H9 (cell line): ENCODE measurements at regions not wholly inside any gene's neighbourhood (a gene's known extent, or its start where the extent isn't known, plus 50 kb on each side); places are given as distances from the start of the nearest gene placed in this dataset.

Source experiments
- DNase-seq: peaks from one replicate; pipeline ENCODE4 v3.0.0-alpha.2; 2017
- H2AFZ ChIP-seq: one replicate; pipeline ENCODE4 v1.6.1; 2013; ENCODE audit warnings: mild to moderate bottlenecking, low read length, control low read depth, moderate library complexity
- H2AK5ac ChIP-seq: 2 replicates; pipeline ENCODE4 v1.6.1; 2013; ENCODE audit warnings: low read length, control low read depth, mixed read lengths; ENCODE audit not compliant: insufficient read length
- H2BK120ac ChIP-seq: one replicate; pipeline ENCODE4 v1.6.1; 2013; ENCODE audit warnings: low read depth, mild to moderate bottlenecking, low read length, control low read depth, inconsistent platforms; ENCODE audit not compliant: poor library complexity, severe bottlenecking
- H2BK12ac ChIP-seq: 2 replicates; pipeline ENCODE4 v1.6.1; 2013; ENCODE audit warnings: low read length, control low read depth, mixed read lengths, low read depth; ENCODE audit not compliant: insufficient read length
- H2BK15ac ChIP-seq: 2 replicates; pipeline ENCODE4 v1.6.1; 2013; ENCODE audit warnings: low read depth, low read length, control low read depth
- H2BK20ac ChIP-seq: one replicate; pipeline ENCODE4 v1.6.1; 2013; ENCODE audit warnings: low read depth, mild to moderate bottlenecking, low read length, control low read depth, inconsistent platforms; ENCODE audit not compliant: poor library complexity, severe bottlenecking
- H2BK5ac ChIP-seq: 2 replicates; pipeline ENCODE4 v1.6.1; 2013; ENCODE audit warnings: low read length, control low read depth, mixed read lengths; ENCODE audit not compliant: insufficient read length
- H3K14ac ChIP-seq: 2 replicates; pipeline ENCODE4 v1.6.1; 2013; ENCODE audit warnings: low read length, control low read depth; ENCODE audit not compliant: insufficient read depth
- H3K18ac ChIP-seq: 2 replicates; pipeline ENCODE4 v1.6.1; 2013; ENCODE audit warnings: low read depth, mild to moderate bottlenecking, mixed read lengths, low read length, control low read depth; ENCODE audit not compliant: insufficient read length
- H3K23ac ChIP-seq: 2 replicates; pipeline ENCODE4 v1.6.1; 2013; ENCODE audit warnings: low read length, control low read depth, mixed read lengths, low read depth; ENCODE audit not compliant: insufficient read length
- H3K23me2 ChIP-seq: 2 replicates; pipeline ENCODE4 v1.6.1; 2013; ENCODE audit warnings: low read depth, mild to moderate bottlenecking, mixed read lengths, low read length, control low read depth; ENCODE audit not compliant: insufficient read length, poor library complexity, severe bottlenecking
- H3K27ac ChIP-seq: 2 replicates; pipeline ENCODE4 v1.5.1; 2013; ENCODE audit warnings: low read length, control low read depth, mixed read lengths, low read depth; ENCODE audit not compliant: insufficient read length
- H3K27me3 ChIP-seq: 2 replicates; pipeline ENCODE4 v1.6.1; 2013; ENCODE audit warnings: low read length, control low read depth, inconsistent platforms; ENCODE audit not compliant: insufficient read depth
- H3K4ac ChIP-seq: 2 replicates; pipeline ENCODE4 v1.6.1; 2013; ENCODE audit warnings: low read depth, mild to moderate bottlenecking, control low read depth, inconsistent platforms, low read length, moderate library complexity
- H3K4me1 ChIP-seq: 2 replicates; pipeline ENCODE4 v1.6.1; 2013; ENCODE audit warnings: low read length, control low read depth, inconsistent platforms; ENCODE audit not compliant: insufficient read depth
- H3K4me2 ChIP-seq: 2 replicates; pipeline ENCODE4 v1.6.1; 2013; ENCODE audit warnings: low read length, control low read depth, mixed read lengths; ENCODE audit not compliant: insufficient read length, insufficient read depth
- H3K56ac ChIP-seq: 2 replicates; pipeline ENCODE4 v1.6.1; 2013; ENCODE audit warnings: low read depth, mild to moderate bottlenecking, mixed read lengths, low read length, control low read depth; ENCODE audit not compliant: insufficient read length
- H3K79me1 ChIP-seq: 2 replicates; pipeline ENCODE4 v1.6.1; 2013; ENCODE audit warnings: low read depth, mild to moderate bottlenecking, moderate library complexity, low read length, control low read depth, inconsistent platforms; ENCODE audit not compliant: insufficient read depth, poor library complexity, severe bottlenecking
- H3K79me2 ChIP-seq: 2 replicates; pipeline ENCODE4 v1.6.1; 2013; ENCODE audit warnings: low read length, control low read depth, inconsistent platforms; ENCODE audit not compliant: insufficient read depth
- H3K9ac ChIP-seq: 2 replicates; pipeline ENCODE4 v1.6.1; 2013; ENCODE audit warnings: low read length, control low read depth, mixed read lengths; ENCODE audit not compliant: insufficient read length; ENCODE audit errors: extremely low read depth
- H3K9me3 ChIP-seq: one replicate; pipeline ENCODE4 v1.6.1; 2013; ENCODE audit warnings: low read depth, low read length, inconsistent platforms; ENCODE audit not compliant: control insufficient read depth
- H3T11ph ChIP-seq: one replicate; pipeline ENCODE4 v1.6.1; 2013; ENCODE audit warnings: mild to moderate bottlenecking, low read length, control low read depth, inconsistent platforms
- H4K20me1 ChIP-seq: one replicate; pipeline ENCODE4 v1.6.1; 2013; ENCODE audit not compliant: control insufficient read depth, insufficient read length, insufficient read depth
- H4K5ac ChIP-seq: 2 replicates; pipeline ENCODE4 v1.6.1; 2013; ENCODE audit warnings: low read depth, mild to moderate bottlenecking, mixed read lengths, low read length, control low read depth; ENCODE audit not compliant: insufficient read length
- H4K8ac ChIP-seq: replicated peaks from 2 replicates; pipeline ENCODE4 v1.6.1; 2013; ENCODE audit warnings: low read length, control low read depth, mixed read lengths, low read depth; ENCODE audit not compliant: insufficient read length
- H4K91ac ChIP-seq: 2 replicates; pipeline ENCODE4 v1.6.1; 2013; ENCODE audit warnings: low read depth, mild to moderate bottlenecking, moderate library complexity, mixed read lengths, low read length, control low read depth; ENCODE audit not compliant: insufficient read length
- H3K27ac Mint-ChIP-seq, 3 experiments: 2 replicates in 2 of 3; 3 replicates in 1 of 3; pipeline ENCODE4 v1.8.0; 2020 to 2021; ENCODE audit warnings: mixed read lengths in 3 of 3, mild to moderate bottlenecking in 1 of 3, moderate library complexity in 1 of 3
- H3K27me3 Mint-ChIP-seq: 2 replicates; pipeline ENCODE4 v1.8.0; 2021; ENCODE audit warnings: low read depth, mild to moderate bottlenecking, moderate library complexity, mixed read lengths
- H3K36me3 Mint-ChIP-seq, 3 experiments: 2 replicates in 2 of 3; 3 replicates in 1 of 3; pipeline ENCODE4 v1.8.0; 2020 to 2021; ENCODE audit warnings: low read depth in 3 of 3, mixed read lengths in 3 of 3; ENCODE audit not compliant: insufficient read depth in 1 of 3
- H3K4me1 Mint-ChIP-seq, 2 experiments: 2 replicates each; pipeline ENCODE4 v1.8.0; 2020; ENCODE audit warnings: mixed read lengths in 2 of 2
- H3K4me3 Mint-ChIP-seq, 2 experiments: 2 replicates in 1 of 2; 3 replicates in 1 of 2; pipeline ENCODE4 v1.8.0; 2020 to 2021; ENCODE audit warnings: mild to moderate bottlenecking in 2 of 2, mixed read lengths in 2 of 2, moderate library complexity in 1 of 2
- H3K9me3 Mint-ChIP-seq, 2 experiments: 2 replicates in 1 of 2; 3 replicates in 1 of 2; pipeline ENCODE4 v1.8.0; 2020; ENCODE audit warnings: mild to moderate bottlenecking in 2 of 2, mixed read lengths in 2 of 2, moderate library complexity in 1 of 2
- CTCF ChIP-seq: fragments of 200-600 bp; sonication (generic); conservative IDR thresholded peaks from 3 replicates; pipeline ENCODE4 v1.8.0; 2021; ENCODE audit warnings: antibody characterized with exemption, mild to moderate bottlenecking
- WGBS: extraction: QIAGEN DNeasy Blood & Tissue Kit; methylation state at CpG from one replicate; pipeline ENCODE4 v1.1.7; 2013; ENCODE audit warnings: missing lambda C conversion rate, low lambda C conversion rate, mixed read lengths; ENCODE audit not compliant: insufficient read length; ENCODE audit errors: extremely low coverage; 5-methylcytosine and 5-hydroxymethylcytosine counted together

- no peak overlapping the region for H2BK20ac ChIP-seq
- no peak for DNase-seq
- H3K36me3 Mint-ChIP-seq = no peaks in the 10 kb centered on the region
- WGBS = no CpG with 5 or more reads among the region's 5 CpGs
- no peak overlapping the region for H3K4me3 Mint-ChIP-seq
- no peaks in the 10 kb centered on the region for H3K9me3 ChIP-seq
- H3K4ac ChIP-seq = no peak overlapping the region
- no peaks in the 10 kb centered on the region for H3K79me2 ChIP-seq
- no peak overlapping the region for H3K23ac ChIP-seq
- no peaks in the 10 kb centered on the region for H3K4me1 ChIP-seq
- no peak for TF ChIP-seq CTCF
- H2BK15ac ChIP-seq = no peak overlapping the region
- H3K23me2 ChIP-seq = no peaks in the 10 kb centered on the region
- H2BK12ac ChIP-seq = no peak overlapping the region
- no peak overlapping the region for H3K9ac ChIP-seq
- no peak overlapping the region for H2AFZ ChIP-seq
- H3K14ac ChIP-seq = no peak overlapping the region
- no peak overlapping the region for H3K27ac Mint-ChIP-seq
- peaks cover 2% of the 10 kb centered on the region for H3K27me3 Mint-ChIP-seq
- no peak overlapping the region for H3T11ph ChIP-seq
- H2BK5ac ChIP-seq = no peak overlapping the region
- no peaks in the 10 kb centered on the region for H3K27me3 ChIP-seq
- H2BK120ac ChIP-seq = no peak overlapping the region
- no peak overlapping the region for H3K27ac ChIP-seq
- no peaks in the 10 kb centered on the region for H3K4me1 Mint-ChIP-seq
- no peak overlapping the region for H2AK5ac ChIP-seq
- no peak overlapping the region for H3K56ac ChIP-seq
- no peak overlapping the region for H3K18ac ChIP-seq
- no peak overlapping the region for H3K4me2 ChIP-seq
- H4K20me1 ChIP-seq = no peaks in the 10 kb centered on the region
- H4K8ac ChIP-seq = no peak overlapping the region
- H4K91ac ChIP-seq = no peak overlapping the region
- H3K9me3 Mint-ChIP-seq = peaks cover 5 to 7% of the 10 kb centered on the region in 2 experiments; a peak in 3 of 5 replicates
- no peak overlapping the region for H4K5ac ChIP-seq
- no peaks in the 10 kb centered on the region for H3K79me1 ChIP-seq
These were observed 682.7 kb upstream of the RAB6C start for GRCh38 chr2:129296806-129297205.
